Choroid plexus epithelial cell (primary cell): ENCODE measurements at regions not wholly inside any gene's neighbourhood (a gene's known extent, or its start where the extent isn't known, plus 50 kb on each side); places are given as distances from the start of the nearest gene placed in this dataset.

Experiments
- DNase-seq: peaks from one replicate; pipeline ENCODE4 v3.0.0-alpha.2; 2010; ENCODE audit warnings: low read depth
- H3K4me3 ChIP-seq: 2 replicates; pipeline ENCODE4 v1.5.1; 2011; ENCODE audit warnings: low read depth, mild to moderate bottlenecking, control low read depth, low read length, moderate library complexity
- TF ChIP-seq, protein P1 (sequence below): conservative IDR thresholded peaks from 2 replicates; pipeline ENCODE4 v1.5.1; 2011; ENCODE audit warnings: low read depth, mild to moderate bottlenecking, control low read depth, inconsistent platforms, low read length, moderate library complexity

DNA sequence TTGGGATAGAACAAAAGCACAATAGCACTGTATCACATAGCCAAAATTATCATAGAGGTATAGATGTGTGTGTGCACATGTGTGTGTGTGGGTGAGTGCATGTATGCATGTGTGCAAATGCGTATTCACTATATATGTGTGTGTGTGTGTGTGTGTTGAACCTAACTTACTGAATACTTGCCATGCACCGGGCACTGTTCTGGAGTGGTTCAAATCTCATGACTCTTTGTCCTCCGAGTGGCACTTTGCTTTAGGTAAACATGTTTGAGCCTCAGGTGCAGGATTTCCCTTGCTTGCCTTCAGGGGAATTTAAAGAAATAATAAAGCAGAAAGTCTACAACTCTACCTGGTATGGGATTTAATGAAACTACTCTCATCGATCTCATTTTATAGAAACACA, 183.5 kb upstream of the GDNF start:
- DNase-seq, result no peak
- no peak overlapping the region for H3K4me3 ChIP-seq

DNA sequence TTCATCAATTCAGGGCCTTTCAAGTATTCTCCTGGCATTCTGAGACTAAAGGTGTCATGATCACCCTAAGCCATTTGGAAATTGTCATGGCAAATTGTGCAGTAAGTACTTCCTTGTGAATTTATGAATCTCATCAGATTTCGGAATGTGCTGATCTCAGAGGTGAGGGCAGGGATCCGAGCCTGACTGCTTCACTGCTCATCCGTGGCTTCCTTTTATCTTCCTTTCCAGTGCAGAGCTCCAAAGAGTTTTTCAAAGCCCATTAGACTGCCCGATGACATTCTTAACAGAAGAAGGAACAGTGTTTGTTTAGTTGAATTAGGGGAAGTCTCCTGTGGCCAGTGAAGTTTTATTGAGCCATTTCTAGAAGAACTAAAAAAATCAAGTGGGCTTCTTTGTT, 182.8 kb upstream of the GDNF start:
- no peak for DNase-seq

More for the DNA sequence above, 183.5 kb upstream of the GDNF start:
- TF ChIP-seq, protein P1, sequence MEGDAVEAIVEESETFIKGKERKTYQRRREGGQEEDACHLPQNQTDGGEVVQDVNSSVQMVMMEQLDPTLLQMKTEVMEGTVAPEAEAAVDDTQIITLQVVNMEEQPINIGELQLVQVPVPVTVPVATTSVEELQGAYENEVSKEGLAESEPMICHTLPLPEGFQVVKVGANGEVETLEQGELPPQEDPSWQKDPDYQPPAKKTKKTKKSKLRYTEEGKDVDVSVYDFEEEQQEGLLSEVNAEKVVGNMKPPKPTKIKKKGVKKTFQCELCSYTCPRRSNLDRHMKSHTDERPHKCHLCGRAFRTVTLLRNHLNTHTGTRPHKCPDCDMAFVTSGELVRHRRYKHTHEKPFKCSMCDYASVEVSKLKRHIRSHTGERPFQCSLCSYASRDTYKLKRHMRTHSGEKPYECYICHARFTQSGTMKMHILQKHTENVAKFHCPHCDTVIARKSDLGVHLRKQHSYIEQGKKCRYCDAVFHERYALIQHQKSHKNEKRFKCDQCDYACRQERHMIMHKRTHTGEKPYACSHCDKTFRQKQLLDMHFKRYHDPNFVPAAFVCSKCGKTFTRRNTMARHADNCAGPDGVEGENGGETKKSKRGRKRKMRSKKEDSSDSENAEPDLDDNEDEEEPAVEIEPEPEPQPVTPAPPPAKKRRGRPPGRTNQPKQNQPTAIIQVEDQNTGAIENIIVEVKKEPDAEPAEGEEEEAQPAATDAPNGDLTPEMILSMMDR, result no peak

DNA sequence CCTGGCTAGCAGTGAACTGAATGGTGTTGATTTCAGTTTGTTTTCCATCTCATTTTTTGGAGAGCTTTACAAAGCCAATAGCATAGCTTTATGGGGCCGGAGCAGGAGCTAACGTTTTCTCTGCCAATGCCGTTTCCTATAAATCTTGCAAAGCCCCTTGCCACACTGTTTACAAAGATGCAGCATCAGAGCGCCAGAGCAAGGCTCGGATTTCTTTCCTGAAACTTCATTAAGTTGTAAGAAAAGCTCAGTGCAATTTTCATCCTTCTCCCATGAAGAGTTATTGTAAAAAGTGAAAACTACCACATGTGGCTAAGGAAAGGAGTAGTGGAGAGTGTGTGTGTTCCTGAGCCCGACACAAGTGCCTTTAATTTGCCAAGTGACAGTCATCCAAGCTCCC, 178.2 kb upstream of the GDNF start:
- DNase-seq, result no peak
- no peak overlapping the region for H3K4me3 ChIP-seq
- TF ChIP-seq, protein P1, result no peak

More for the DNA sequence above, 182.8 kb upstream of the GDNF start:
- TF ChIP-seq, protein P1, result no peak
- H3K4me3 ChIP-seq, result no peak overlapping the region

DNA sequence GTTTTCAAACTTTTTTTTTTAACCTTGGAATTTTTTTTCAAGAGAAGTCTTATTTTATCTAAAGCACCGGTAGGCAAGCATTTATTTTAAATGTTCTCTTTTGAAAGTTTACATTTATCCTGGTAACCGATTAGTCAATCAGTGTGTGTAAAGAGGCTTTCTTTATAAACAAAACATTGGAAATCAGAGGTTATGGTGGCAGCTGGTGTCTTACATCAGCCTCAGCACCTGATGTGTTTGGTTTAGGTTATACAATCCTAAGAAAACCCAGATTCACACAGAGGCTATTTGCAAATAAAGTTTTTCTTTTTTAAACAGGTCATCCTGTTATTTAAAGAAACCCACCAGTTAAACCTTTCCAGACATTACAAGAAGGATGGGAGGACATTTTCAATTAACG, 173.3 kb upstream of the GDNF start:
- TF ChIP-seq, protein P1, result no peak
- DNase-seq, result no peak
- H3K4me3 ChIP-seq, result no peak overlapping the region

DNA sequence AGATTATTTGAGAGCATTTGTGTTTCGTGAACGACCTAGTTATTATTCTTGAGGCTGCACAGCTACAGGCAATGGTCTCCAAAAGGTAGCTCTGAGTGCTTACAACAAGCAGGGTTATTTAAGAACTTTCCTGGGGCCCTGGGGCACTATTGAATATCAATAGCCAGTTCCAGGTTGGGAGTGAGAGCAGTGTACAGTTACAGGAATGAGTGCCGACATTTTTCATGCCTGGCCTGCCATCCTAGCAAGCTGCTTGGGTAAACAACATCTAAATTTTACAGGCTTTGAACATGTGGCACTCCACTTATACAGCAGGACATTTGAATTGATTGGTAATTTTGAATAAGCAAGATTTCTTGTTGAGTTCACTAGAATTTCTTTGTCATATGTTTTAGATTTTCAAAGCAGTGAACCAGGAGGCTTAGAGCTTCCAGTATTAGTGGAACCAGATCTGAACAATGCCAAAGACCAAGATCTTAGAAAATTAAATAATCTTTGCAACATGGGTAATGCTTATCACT, 171.9 kb upstream of the GDNF start:
- no peak for DNase-seq
- TF ChIP-seq, protein P1, result no peak
- H3K4me3 ChIP-seq, result no peak overlapping the region

DNA sequence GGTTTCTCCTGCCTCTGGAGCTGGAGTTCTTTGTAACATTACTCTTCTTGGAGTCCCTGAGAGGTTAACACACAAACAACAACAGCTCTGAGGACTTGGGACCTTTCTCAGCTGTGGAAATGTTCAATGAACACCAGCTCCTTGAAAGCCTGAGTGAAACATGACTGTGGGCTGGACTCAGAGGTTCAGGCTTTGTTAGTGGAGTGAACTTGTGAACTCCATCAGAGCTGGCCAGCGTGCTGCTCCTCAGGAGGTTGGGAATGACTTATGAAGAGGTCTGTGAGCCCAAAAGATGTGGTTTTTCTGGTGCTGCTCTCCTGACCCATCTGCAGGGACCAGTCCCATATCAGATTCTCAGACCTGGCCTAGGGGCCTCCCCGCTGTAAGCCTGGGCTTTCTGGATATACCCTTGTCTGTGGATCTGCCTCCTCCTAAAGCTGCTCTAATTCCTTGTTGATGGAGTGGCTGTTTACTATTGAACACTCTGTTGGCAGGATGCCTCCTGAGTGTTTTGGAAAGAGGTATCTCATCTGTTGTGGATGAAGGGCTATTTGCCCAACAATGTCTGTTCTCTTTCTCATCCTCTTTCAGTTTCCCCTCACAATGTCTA, 170.0 kb upstream of the GDNF start:
- no peak overlapping the region for H3K4me3 ChIP-seq
- TF ChIP-seq, protein P1, result no peak
- peak; percentile 2 for DNase-seq

DNA sequence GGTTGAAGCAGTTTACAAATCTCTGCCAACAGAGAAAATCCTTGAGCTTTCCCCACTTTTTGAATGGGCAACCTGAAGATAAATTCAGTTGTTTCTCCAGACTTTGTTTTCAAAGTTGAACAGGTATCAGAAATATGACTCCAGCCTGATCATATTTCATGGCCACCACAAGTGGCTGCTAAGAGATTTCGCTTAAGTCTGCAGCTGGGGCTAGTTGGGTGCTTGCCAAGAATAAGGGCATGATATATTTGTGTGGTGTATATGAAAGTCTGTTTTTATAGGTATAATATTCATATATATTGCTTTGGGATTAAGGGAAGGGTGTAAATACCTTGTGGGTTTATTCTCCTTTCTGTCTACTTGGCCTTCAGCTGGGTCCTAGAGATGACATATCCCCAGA, 168.4 kb upstream of the GDNF start:
- TF ChIP-seq, protein P1, result no peak
- H3K4me3 ChIP-seq, result no peak overlapping the region
- peak; percentile 2 for DNase-seq
